ENCODE measurements at regions not wholly inside any gene's neighbourhood (a gene's known extent, or its start where the extent isn't known, plus 50 kb on each side); places are given as distances from the start of the nearest gene placed in this dataset.

GRCh38 chr2:64742678-64743077, 89.0 kb upstream of the SERTAD2 start:
- Histone ChIP-seq H3K36me3 (ENCODE audit: control insufficient read depth in 2 of 2, extremely low read depth in 1 of 2, insufficient read depth in 2 of 2, low read length in 2 of 2) (no peaks in the 10 kb centered on the region), H3K27ac (ENCODE audit: insufficient read depth, low read depth, low read length) (no peak overlapping the region), H3K9me3 (replicated peaks; ENCODE audit: control insufficient read depth, insufficient read depth, low read length) (no peaks in the 10 kb centered on the region), H3K4me2 (ENCODE audit: insufficient read depth, low read length) (no peak overlapping the region), H3K79me2 (ENCODE audit: control insufficient read depth, insufficient read depth, low read length) (no peaks in the 10 kb centered on the region), H3K4me3 (replicated peaks in 1 of 3; ENCODE audit: insufficient read depth in 1 of 3, low read depth in 1 of 3, low read length in 3 of 3) (no peak overlapping the region), H3K27me3 (ENCODE audit: control insufficient read depth in 2 of 2, insufficient read depth in 2 of 2, low read length in 2 of 2) (no peaks in the 10 kb centered on the region), H4K20me1 (replicated peaks; ENCODE audit: control insufficient read depth, extremely low read depth, insufficient read depth, low read length) (no peaks in the 10 kb centered on the region), H3K9ac (replicated peaks; ENCODE audit: extremely low read depth, insufficient read depth, low read length) (no peak overlapping the region), H3K9me1 (replicated peaks; ENCODE audit: control insufficient read depth, extremely low read depth, insufficient read depth, low read length) (no peaks in the 10 kb centered on the region), H2AFZ (ENCODE audit: low read depth, low read length) (no peak overlapping the region), H3K4me1 (ENCODE audit: control insufficient read depth, extremely low read depth, insufficient read depth, low read length) (peaks cover 4% of the 10 kb centered on the region)
- POLR2A ChIA-PET = interaction anchor here (0.9 kb wide), 1 partner anchor 25 kb away, joined by 3 read pairs; no protein-coding TSS in a partner anchor
- FAIRE-seq = no peak
- TF ChIP-seq EZH2 (IDR thresholded peaks at IDR 0.05; ENCODE audit: borderline replicate concordance, low read depth, low read length, severe bottlenecking) (no peak), POLR2A (IDR thresholded peaks at IDR 0.05; ENCODE audit: low read depth, low read length) (no peak), JUN (IDR thresholded peaks at IDR 0.05; ENCODE audit: borderline replicate concordance, insufficient read depth, insufficient read length, low read depth) (no peak), FOS (IDR thresholded peaks at IDR 0.05; ENCODE audit: borderline replicate concordance, insufficient read depth, low read length) (no peak), POLR2AphosphoS5 (IDR thresholded peaks at IDR 0.05; ENCODE audit: insufficient read depth, low read depth, low read length) (no peak), MAX (IDR thresholded peaks at IDR 0.05; ENCODE audit: insufficient read depth, insufficient read length) (no peak), GATA2 (IDR thresholded peaks at IDR 0.05; ENCODE audit: insufficient read depth, insufficient read length, low read depth, low read length) (no peak), CTCF (IDR thresholded peaks at IDR 0.05; ENCODE audit: extremely low read depth in 1 of 2, insufficient read depth in 1 of 2, low read depth in 1 of 2, low read length in 2 of 2) (no peak), MYC (IDR thresholded peaks at IDR 0.05; ENCODE audit: low read depth, low read length) (no peak)
- BruUV-seq (replicated peaks) = no TSS peak
- intact Hi-C loops (cut with micrococcal nuclease) = no loop called here
- CTCF ChIA-PET = interaction anchor here (1.0 to 3.5 kb wide), 6 partner anchors 7 to 96 kb away, joined by 3 to 18 read pairs (median 3); no protein-coding TSS in a partner anchor
- dilution Hi-C loops (cut with MboI; ENCODE audit: extremely low pct_ligation_motif_present, low sequenced_read_pairs) = no loop called here
- no peak for DNase-seq (ENCODE audit: low read depth, low spot score)

Data from endothelial cell of umbilical vein (primary cell).